Testis (tissue), 2 donors: ENCODE measurements at regions not wholly inside any gene's neighbourhood (a gene's known extent, or its start where the extent isn't known, plus 50 kb on each side); places are given as distances from the start of the nearest gene placed in this dataset.

Source experiments
- DNase-seq: peaks from one replicate; pipeline ENCODE4 v3.0.0-alpha.2; 2019
- H3K27ac ChIP-seq, 2 donors: fragments of 200-600 bp; sonication (generic); one replicate each; pipeline ENCODE4 v1.5.1; 2019
- H3K27me3 ChIP-seq: fragments of 200-600 bp; sonication (generic); one replicate; pipeline ENCODE4 v1.5.1; 2019
- H3K36me3 ChIP-seq: fragments of 200-600 bp; sonication (generic); one replicate; pipeline ENCODE4 v1.5.1; 2017; ENCODE audit warnings: low read depth; ENCODE audit errors: missing control alignments
- H3K4me1 ChIP-seq: fragments of 200-600 bp; sonication (generic); one replicate; pipeline ENCODE4 v1.5.1; 2019
- H3K4me3 ChIP-seq, 2 donors: fragments of 200-600 bp; sonication (generic); one replicate each; pipeline ENCODE4 v1.5.1; 2017 to 2019
- H3K9me3 ChIP-seq: fragments of 200-600 bp; sonication (generic); one replicate; pipeline ENCODE4 v1.5.1; 2017
- POLR2A ChIP-seq: fragments of 450-650 bp; IDR thresholded peaks from one replicate; pipeline ENCODE4 v1.6.1; 2017; ENCODE audit warnings: antibody characterized with exemption, mild to moderate bottlenecking, moderate library complexity
- WGBS, 2 donors: methylation state at CpG; one replicate each; pipeline ENCODE4 v1.1.5; 2018; 5-methylcytosine and 5-hydroxymethylcytosine counted together
- intact Hi-C: fragments of 100-400 bp; cut with DNase I; formaldehyde crosslinking; loops from one replicate; pipeline ENCODE4 v1.15.1; 2023; ENCODE audit warnings: low total_unique reads
- TF ChIP-seq, protein P1 (sequence below), 3 experiments: fragments of 450-650 bp in 2 of 3; fragments of 200-600 bp in 1 of 3; sonication (generic) in 1 of 3; IDR thresholded peaks; one replicate each; pipeline ENCODE4 v1.5.1; 2016 to 2019; ENCODE audit warnings: antibody characterized with exemption in 3 of 3, mild to moderate bottlenecking in 2 of 3, moderate library complexity in 1 of 3

DNA sequence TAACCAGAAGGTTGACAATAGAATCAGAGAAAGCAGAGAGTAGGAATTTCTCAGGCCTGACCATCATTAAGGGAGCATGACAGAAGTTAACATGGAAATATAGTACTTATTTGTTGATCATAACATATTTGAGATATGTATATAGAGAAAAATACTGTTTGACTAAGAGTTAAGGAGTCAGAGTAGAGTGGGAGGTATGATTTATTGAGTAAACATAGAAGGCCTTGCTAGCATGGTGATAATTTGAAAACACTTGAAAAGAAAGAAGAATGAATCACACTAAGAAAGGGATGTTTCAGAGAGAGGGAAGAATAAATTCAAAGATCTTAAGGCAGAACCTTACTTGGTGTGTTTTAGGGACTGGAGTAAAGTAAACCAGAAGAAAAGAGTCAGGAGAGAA is 437.2 kb upstream of the TECRL start:
- no peaks in the 10 kb centered on the region for H3K27me3 ChIP-seq
- TF ChIP-seq POLR2A, result no peak
- TF ChIP-seq, protein P1, sequence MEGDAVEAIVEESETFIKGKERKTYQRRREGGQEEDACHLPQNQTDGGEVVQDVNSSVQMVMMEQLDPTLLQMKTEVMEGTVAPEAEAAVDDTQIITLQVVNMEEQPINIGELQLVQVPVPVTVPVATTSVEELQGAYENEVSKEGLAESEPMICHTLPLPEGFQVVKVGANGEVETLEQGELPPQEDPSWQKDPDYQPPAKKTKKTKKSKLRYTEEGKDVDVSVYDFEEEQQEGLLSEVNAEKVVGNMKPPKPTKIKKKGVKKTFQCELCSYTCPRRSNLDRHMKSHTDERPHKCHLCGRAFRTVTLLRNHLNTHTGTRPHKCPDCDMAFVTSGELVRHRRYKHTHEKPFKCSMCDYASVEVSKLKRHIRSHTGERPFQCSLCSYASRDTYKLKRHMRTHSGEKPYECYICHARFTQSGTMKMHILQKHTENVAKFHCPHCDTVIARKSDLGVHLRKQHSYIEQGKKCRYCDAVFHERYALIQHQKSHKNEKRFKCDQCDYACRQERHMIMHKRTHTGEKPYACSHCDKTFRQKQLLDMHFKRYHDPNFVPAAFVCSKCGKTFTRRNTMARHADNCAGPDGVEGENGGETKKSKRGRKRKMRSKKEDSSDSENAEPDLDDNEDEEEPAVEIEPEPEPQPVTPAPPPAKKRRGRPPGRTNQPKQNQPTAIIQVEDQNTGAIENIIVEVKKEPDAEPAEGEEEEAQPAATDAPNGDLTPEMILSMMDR (IDR thresholded peaks at IDR 0.05), result no peak
- no peaks in the 10 kb centered on the region for H3K9me3 ChIP-seq
- no peaks in the 10 kb centered on the region for H3K36me3 ChIP-seq
- intact Hi-C loops, result no loop called here
- no peaks in the 10 kb centered on the region for H3K4me1 ChIP-seq
- no peak for DNase-seq
- no peak overlapping the region for H3K4me3 ChIP-seq
- H3K27ac ChIP-seq, result no peak overlapping the region

DNA sequence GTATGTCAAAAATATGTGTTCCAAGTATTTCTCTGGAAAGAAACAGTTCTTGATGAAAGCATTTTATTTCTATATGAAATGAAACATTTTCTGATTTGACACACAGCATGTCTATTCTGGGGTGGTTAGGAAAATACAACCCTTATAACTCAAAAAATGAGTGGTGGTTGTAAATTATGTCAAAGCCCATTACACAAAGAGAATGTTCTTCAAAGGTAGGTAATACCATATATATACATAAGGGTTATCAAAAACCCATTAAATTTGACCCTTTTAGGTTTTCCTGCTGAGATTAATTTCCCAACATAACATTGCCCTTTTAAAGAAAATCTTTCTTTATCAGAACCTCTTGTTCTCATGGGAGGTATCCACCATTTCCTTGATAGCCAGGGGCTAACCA is 420.5 kb upstream of the TECRL start:
- Histone ChIP-seq H3K27me3 (no peaks in the 10 kb centered on the region), H3K4me1 (no peaks in the 10 kb centered on the region), H3K27ac (no peak overlapping the region), H3K9me3 (no peaks in the 10 kb centered on the region), H3K36me3 (no peaks in the 10 kb centered on the region), H3K4me3 (no peak overlapping the region)
- no peak for DNase-seq
- intact Hi-C loops, result no loop called here
- TF ChIP-seq, protein P1 (IDR thresholded peaks at IDR 0.05), result no peak
- TF ChIP-seq POLR2A, result no peak

DNA sequence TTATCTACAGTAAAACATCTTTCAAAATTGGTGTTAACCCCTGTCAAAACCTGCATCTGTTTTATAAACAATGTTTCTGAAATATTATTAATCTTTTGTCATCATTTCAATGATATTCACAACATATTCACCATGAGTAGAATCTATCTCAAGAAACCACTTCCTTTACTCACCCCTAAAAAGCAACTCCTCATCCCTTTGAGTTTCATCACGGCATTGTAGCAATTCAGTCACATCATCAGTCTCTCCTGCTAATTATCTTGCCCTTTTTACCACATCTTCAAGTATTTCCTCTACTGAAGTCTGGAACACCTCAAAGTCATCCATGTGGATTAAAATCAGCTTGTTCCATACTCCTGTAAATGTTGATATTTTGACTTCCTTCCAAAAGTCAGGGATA is 415.3 kb upstream of the TECRL start:
- H3K4me1 ChIP-seq, result no peaks in the 10 kb centered on the region
- H3K27me3 ChIP-seq, result no peaks in the 10 kb centered on the region
- intact Hi-C loops, result no loop called here
- no peak overlapping the region for H3K27ac ChIP-seq
- WGBS, 2 donors, result 65 to 82% methylated on average over 1 of the region's 1 CpG
- no peak for TF ChIP-seq POLR2A
- TF ChIP-seq, protein P1 (IDR thresholded peaks at IDR 0.05), result no peak
- no peak for DNase-seq
- H3K9me3 ChIP-seq, result no peaks in the 10 kb centered on the region
- H3K4me3 ChIP-seq, result no peak overlapping the region
- H3K36me3 ChIP-seq, result no peaks in the 10 kb centered on the region

DNA sequence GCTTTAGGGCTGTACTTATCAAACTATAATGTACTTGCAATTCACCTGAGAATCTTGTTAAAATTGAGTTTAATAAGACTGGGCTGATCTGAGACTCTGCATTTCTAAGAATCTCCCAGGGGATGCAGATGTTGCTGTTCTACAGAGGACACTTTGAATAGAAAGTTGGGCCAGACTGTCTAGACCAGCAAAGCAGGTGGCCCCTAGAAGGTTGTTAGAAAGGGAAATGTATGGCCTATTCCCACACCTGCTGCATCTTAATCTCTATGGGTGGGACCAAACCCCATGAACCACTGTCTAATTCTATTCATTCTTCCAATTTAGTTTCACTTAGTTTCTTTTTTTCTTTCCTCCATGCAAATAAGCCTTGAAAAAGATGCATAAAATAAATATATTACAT is 413.2 kb upstream of the TECRL start:
- Histone ChIP-seq H3K9me3 (no peaks in the 10 kb centered on the region), H3K4me1 (no peaks in the 10 kb centered on the region), H3K27ac (no peak overlapping the region), H3K27me3 (no peaks in the 10 kb centered on the region), H3K36me3 (no peaks in the 10 kb centered on the region), H3K4me3 (no peak overlapping the region)
- intact Hi-C loops, result no loop called here
- TF ChIP-seq, protein P1 (IDR thresholded peaks at IDR 0.05), result no peak
- no peak for TF ChIP-seq POLR2A
- DNase-seq, result no peak

DNA sequence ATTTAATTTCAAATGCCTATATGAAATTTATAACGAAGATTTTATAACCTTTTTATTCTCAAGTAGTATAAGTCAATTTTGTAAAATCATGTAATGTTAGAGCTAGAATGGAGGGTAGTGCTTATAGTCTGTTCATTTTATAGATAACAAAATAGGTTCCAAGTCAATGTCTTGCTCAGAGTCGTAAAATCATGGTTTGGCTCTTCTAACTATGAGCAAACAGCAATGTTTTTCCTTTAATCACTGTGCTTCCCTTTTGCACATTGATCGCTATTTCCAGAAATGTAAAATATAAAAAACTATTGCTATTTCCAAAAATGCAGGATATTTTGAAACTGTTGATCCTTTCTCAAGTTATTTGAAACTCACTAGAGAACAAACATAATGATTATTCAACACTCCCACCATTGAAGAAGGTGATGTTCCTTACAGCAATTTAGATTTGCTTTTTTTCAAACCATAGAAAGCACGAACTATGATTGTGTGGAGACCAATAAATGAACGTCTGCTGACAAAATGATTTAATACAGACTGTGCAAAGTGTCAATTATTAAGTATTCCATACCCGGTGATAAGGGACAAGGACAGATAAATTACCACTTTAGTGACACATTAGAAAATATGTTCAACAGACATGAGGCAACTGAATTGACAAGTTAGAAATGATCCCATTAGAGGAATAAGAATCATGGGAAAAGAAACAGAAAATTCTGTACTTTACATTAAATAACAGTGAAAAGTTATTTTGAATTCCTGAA is 412.1 kb upstream of the TECRL start:
- no peak for TF ChIP-seq POLR2A
- TF ChIP-seq, protein P1 (IDR thresholded peaks at IDR 0.05), result no peak
- intact Hi-C loops, result no loop called here
- no peak overlapping the region for H3K4me3 ChIP-seq
- H3K27me3 ChIP-seq, result no peaks in the 10 kb centered on the region
- no peaks in the 10 kb centered on the region for H3K36me3 ChIP-seq
- H3K9me3 ChIP-seq, result no peaks in the 10 kb centered on the region
- WGBS, 2 donors, result 66 to 71% methylated on average over 6 of the region's 6 CpGs
- no peaks in the 10 kb centered on the region for H3K4me1 ChIP-seq
- DNase-seq, result no peak
- no peak overlapping the region for H3K27ac ChIP-seq
